B cell (primary cell): ENCODE measurements at regions not wholly inside any gene's neighbourhood (a gene's known extent, or its start where the extent isn't known, plus 50 kb on each side); places are given as distances from the start of the nearest gene placed in this dataset.

ENCODE experiments used
- ATAC-seq: fragments of 200-7000 bp; cut with Tn5 transposase; one replicate; pipeline ENCODE4 v1.10.0; 2021; ENCODE audit warnings: low read depth, mild to moderate bottlenecking, moderate number of reproducible peaks, moderate library complexity
- CTCF ChIA-PET: fragments of 350-600 bp; sonication (Branson Sonifier 250); formaldehyde crosslinking; loops from one replicate; lab custom pipeline; 2021; ENCODE audit warnings: antibody characterized with exemption, inconsistent platforms; lab: Charles Lee
- POLR2A ChIA-PET: fragments of 350-600 bp; sonication (Branson Sonifier 250); formaldehyde crosslinking; loops from one replicate; lab custom pipeline; 2021; ENCODE audit warnings: antibody characterized with exemption; lab: Charles Lee
- DNase-seq: peaks from one replicate; pipeline ENCODE4 v3.0.0; 2013
- H2AFZ ChIP-seq: 2 replicates; pipeline ENCODE4 v1.6.1; 2012; ENCODE audit warnings: mild to moderate bottlenecking, low read depth, low read length; ENCODE audit not compliant: insufficient read depth, poor library complexity, severe bottlenecking
- H3K27ac ChIP-seq, 2 donors: 1 replicate in 1 of 2; 2 replicates in 1 of 2; pipeline ENCODE4 v1.5.1; 2012 to 2013; ENCODE audit warnings: low read length in 2 of 2, mild to moderate bottlenecking in 2 of 2, moderate library complexity in 1 of 2
- H3K27me3 ChIP-seq, 4 experiments: fragments of 200-600 bp in 1 of 4; sonication (generic) in 1 of 4; replicated peaks in 1 of 4; 1 replicate in 2 of 4; 2 replicates in 2 of 4; pipeline versions ENCODE4 v1.6.1 to v1.7.0; 2013 to 2016; ENCODE audit warnings: low read length in 3 of 4, mild to moderate bottlenecking in 2 of 4, mixed read lengths in 1 of 4, moderate library complexity in 1 of 4; ENCODE audit not compliant: insufficient read depth in 4 of 4, control insufficient read depth in 3 of 4; ENCODE audit errors: control extremely low read depth in 1 of 4
- H3K36me3 ChIP-seq, 2 experiments: replicated peaks in 1 of 2; 1 replicate in 1 of 2; 2 replicates in 1 of 2; pipeline versions ENCODE4 v1.6.1 to v1.7.1; 2013; ENCODE audit warnings: low read length in 1 of 2; ENCODE audit not compliant: insufficient read depth in 2 of 2, control insufficient read depth in 1 of 2; ENCODE audit errors: control extremely low read depth in 1 of 2, extremely low read depth in 1 of 2
- H3K4me1 ChIP-seq, 2 donors: fragments of 200-600 bp in 1 of 2; sonication (generic) in 1 of 2; 1 replicate in 1 of 2; 2 replicates in 1 of 2; pipeline versions ENCODE4 v1.5.1 to v1.6.1; 2013 to 2017; ENCODE audit warnings: low read length in 2 of 2; ENCODE audit not compliant: control insufficient read depth in 2 of 2, insufficient read depth in 2 of 2
- H3K4me2 ChIP-seq: replicated peaks from 2 replicates; pipeline ENCODE3; 2012; ENCODE audit warnings: mild to moderate bottlenecking, low read depth, low read length; ENCODE audit not compliant: poor library complexity, severe bottlenecking
- H3K4me3 ChIP-seq, 5 experiments: fragments of 200-600 bp in 1 of 5; sonication (generic) in 1 of 5; 1 replicate in 3 of 5; 2 replicates in 2 of 5; pipeline versions ENCODE4 v1.5.1 to v1.7.0; 2011 to 2016; ENCODE audit warnings: low read length in 4 of 5, mild to moderate bottlenecking in 4 of 5, low read depth in 2 of 5, control low read depth in 1 of 5, moderate library complexity in 1 of 5; ENCODE audit not compliant: insufficient read depth in 1 of 5; ENCODE audit errors: control extremely low read depth in 1 of 5, extremely low read depth in 1 of 5
- H3K79me2 ChIP-seq: fragments of 200-600 bp; sonication (generic); one replicate; pipeline ENCODE4 v1.6.0; 2016; ENCODE audit warnings: low read length; ENCODE audit not compliant: control insufficient read depth, insufficient read depth
- H3K9ac ChIP-seq: fragments of 200-600 bp; sonication (generic); 2 replicates; pipeline ENCODE4 v1.6.1; 2017; ENCODE audit warnings: mild to moderate bottlenecking, low read length, moderate library complexity
- H3K9me3 ChIP-seq, 3 donors: one replicate each; pipeline versions ENCODE4 v1.6.1 to v1.7.1; 2013; ENCODE audit warnings: low read length in 2 of 3; ENCODE audit not compliant: control insufficient read depth in 2 of 3, insufficient read depth in 1 of 3; ENCODE audit errors: control extremely low read depth in 1 of 3
- H4K20me1 ChIP-seq: 2 replicates; pipeline ENCODE4 v1.6.0; 2012; ENCODE audit warnings: mild to moderate bottlenecking, low read length; ENCODE audit not compliant: insufficient read depth, control insufficient read depth, poor library complexity, severe bottlenecking
- H3K27ac Mint-ChIP-seq: one replicate; pipeline ENCODE4 v1.8.0; 2021; ENCODE audit warnings: mixed read lengths
- H3K27me3 Mint-ChIP-seq: one replicate; pipeline ENCODE4 v1.8.0; 2021; ENCODE audit warnings: mixed read lengths
- H3K4me1 Mint-ChIP-seq: one replicate; pipeline ENCODE4 v1.8.0; 2021; ENCODE audit warnings: mixed read lengths
- H3K4me3 Mint-ChIP-seq: one replicate; pipeline ENCODE4 v1.8.0; 2021; ENCODE audit warnings: mixed read lengths
- H3K9me3 Mint-ChIP-seq: one replicate; pipeline ENCODE4 v1.8.0; 2022; ENCODE audit warnings: mixed read lengths; ENCODE audit not compliant: insufficient read depth
- CTCF ChIP-seq: fragments of 200-600 bp; IDR thresholded peaks from one replicate; pipeline ENCODE4 v1.8.0; 2022; ENCODE audit warnings: antibody characterized with exemption, mild to moderate bottlenecking
- EZH2 ChIP-seq: IDR thresholded peaks from 2 replicates; pipeline ENCODE4 v1.6.1; 2012; ENCODE audit warnings: borderline replicate concordance, low read depth, mild to moderate bottlenecking, moderate library complexity, low read length; ENCODE audit not compliant: insufficient read depth, poor library complexity, severe bottlenecking
- WGBS: methylation state at CpG from one replicate; pipeline ENCODE4 v1.1.5; 2013; ENCODE audit warnings: missing lambda C conversion rate; ENCODE audit not compliant: insufficient coverage; 5-methylcytosine and 5-hydroxymethylcytosine counted together
- intact Hi-C: fragments of 100-400 bp; cut with micrococcal nuclease; formaldehyde crosslinking; loops from one replicate; pipeline ENCODE4 v1.10.0; 2022

- Mint-ChIP-seq H3K9me3 (peaks cover 3% of the 10 kb centered on the region), H3K27me3 (no peaks in the 10 kb centered on the region), H3K4me1 (no peaks in the 10 kb centered on the region), H3K4me3 (no peak overlapping the region), H3K27ac (no peak overlapping the region)
- POLR2A ChIA-PET: no interaction called here
- Histone ChIP-seq H3K36me3 (no peaks in the 10 kb centered on the region), H3K4me2 (no peak overlapping the region), H3K4me1 (no peaks in the 10 kb centered on the region), H4K20me1 (no peaks in the 10 kb centered on the region), H3K79me2 (no peaks in the 10 kb centered on the region), H3K4me3 (no peak overlapping the region), H3K9me3 (no peaks in the 10 kb centered on the region), H3K27ac (no peak overlapping the region), H3K27me3 (no peaks in the 10 kb centered on the region), H3K9ac (no peak overlapping the region), H2AFZ (no peak overlapping the region)
- intact Hi-C loops: no loop called here
- ATAC-seq (no peak), DNase-seq (no peak)
- WGBS: 100% methylated on average over 1 of the region's 4 CpGs
- TF ChIP-seq EZH2: no peak
- TF ChIP-seq CTCF: no peak
- CTCF ChIA-PET: no interaction called here
These were observed 441.3 kb downstream of the NEBL start for GRCh38 chr10:20455774-20456173.

- Histone ChIP-seq H3K27me3 (no peaks in the 10 kb centered on the region), H3K4me2 (no peak overlapping the region), H3K27ac (no peak overlapping the region), H3K4me1 (no peaks in the 10 kb centered on the region), H3K36me3 (no peaks in the 10 kb centered on the region), H2AFZ (no peak overlapping the region), H3K9ac (no peak overlapping the region), H3K79me2 (no peaks in the 10 kb centered on the region), H4K20me1 (no peaks in the 10 kb centered on the region), H3K4me3 (no peak overlapping the region), H3K9me3 (no peaks in the 10 kb centered on the region)
- Mint-ChIP-seq H3K4me1 (no peaks in the 10 kb centered on the region), H3K9me3 (peaks cover 3% of the 10 kb centered on the region), H3K27me3 (no peaks in the 10 kb centered on the region), H3K4me3 (no peak overlapping the region), H3K27ac (no peak overlapping the region)
- ATAC-seq: no peak
- no CpG with 5 or more reads among the region's 5 CpGs for WGBS
- CTCF ChIA-PET: no interaction called here
- TF ChIP-seq EZH2: no peak
- TF ChIP-seq CTCF: no peak
- intact Hi-C loops: no loop called here
- POLR2A ChIA-PET: no interaction called here
- DNase-seq: no peak
These were observed 442.8 kb downstream of the NEBL start for GRCh38 chr10:20454331-20454730.
